NCI-H345 (cell line): ENCODE measurements at regions not wholly inside any gene's neighbourhood (a gene's known extent, or its start where the extent isn't known, plus 50 kb on each side); places are given as distances from the start of the nearest gene placed in this dataset.
"Not testable (repeated sequence)": the region's sequence is repeated elsewhere in the genome, so short reads cannot be mapped to it uniquely, and the experiment has no call there.

Source experiments
- DNase-seq: peaks from one replicate; lab custom pipeline; 2025; lab: John Stamatoyannopoulos, UW

DNA sequence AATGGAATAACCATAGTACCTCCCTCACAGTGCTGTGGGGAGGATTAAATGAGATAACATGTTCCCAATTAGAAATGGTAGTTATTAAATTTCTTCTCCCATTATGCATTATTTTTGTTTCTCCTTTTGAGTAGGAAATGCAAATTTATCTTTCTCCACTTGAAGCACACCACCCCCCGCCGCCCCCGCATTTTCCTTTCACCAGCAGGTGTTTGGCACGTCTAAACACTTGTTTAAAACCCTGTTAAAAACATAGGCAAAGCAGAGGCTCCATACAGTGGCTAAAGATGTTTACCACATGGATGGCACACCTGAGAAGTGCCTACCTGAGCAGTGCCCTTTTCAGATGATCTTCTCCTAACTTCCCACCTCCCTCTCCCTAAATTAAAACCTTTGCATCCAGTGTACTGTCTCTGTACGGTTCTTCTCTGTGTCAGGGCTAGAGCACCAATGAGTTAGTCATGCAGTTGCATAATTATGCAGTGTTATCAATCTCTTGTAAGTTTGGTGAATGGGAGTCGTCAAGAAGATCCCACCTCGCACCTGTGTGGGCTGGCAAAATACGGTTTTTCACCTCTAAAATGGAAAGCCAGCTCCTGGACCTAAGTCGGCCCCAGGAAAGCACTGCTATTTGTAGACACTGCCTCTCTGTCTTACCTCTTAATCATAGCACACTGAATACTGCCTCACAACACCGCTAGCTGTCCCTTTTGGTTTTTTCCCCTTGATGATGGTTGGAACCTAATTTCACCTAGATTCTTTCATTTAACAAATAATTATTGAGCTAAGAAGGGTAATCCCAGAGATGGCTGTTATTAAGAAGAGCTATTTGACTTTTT is 122.0 kb downstream of the CT47B1 start:
- no peak for DNase-seq

DNA sequence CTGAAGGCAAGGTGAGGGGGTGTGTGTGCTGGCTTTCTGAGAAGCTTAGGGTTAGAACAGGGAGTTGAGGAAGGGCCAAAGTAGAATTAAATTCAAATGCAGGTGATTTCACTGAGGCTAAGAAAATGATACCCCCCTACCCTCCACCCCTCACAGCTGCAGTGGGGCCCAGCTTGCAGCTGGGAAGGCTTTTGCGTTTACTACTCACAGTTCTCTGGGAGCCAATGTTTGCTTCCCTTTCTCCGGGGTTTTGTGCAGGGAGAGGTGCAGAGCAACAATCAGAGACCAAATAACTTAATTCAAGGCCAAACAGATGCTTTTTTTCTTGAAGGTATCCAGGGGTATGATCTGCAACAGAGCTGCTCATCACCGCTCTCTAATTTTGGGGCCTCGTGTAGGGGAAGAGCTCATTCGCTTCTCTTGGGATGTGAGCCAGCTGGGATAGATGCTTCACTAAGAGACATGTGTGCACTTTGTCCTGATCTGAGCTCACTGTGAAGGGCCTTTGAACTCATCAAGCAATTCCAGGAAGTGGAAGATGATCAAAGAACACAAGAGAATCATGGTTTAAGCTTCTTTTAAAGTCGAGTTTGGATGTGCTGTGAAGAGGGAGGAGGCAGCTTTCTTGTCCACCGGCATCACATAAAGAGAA is 122.7 kb upstream of the C1GALT1C1 start:
- DNase-seq = no peak

DNA sequence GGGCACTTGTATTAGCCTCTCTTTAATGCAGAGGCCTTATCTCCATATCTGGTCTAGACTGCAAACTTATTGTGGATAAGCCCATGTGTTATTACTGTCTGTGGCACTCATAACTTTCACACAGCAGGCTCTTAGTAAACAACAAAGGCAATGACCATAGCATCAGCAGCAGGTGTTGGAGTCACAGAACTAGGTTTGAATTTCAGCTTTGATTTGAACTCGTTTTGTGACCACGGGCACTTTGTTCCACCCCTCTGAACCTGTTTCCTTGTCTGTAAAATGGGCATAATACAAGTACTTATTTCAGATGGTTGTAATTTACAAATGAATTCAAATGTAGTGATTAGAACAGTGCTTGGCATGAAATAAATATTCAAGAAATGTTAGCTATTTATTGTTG is 121.8 kb upstream of the C1GALT1C1 start:
- peak; percentile 26 for DNase-seq

- no peak for DNase-seq
These were observed 120.5 kb upstream of the C1GALT1C1 start for GRCh38 chrX:120750381-120750780.

- peak; percentile 80 for DNase-seq
These were observed 119.4 kb upstream of the C1GALT1C1 start for GRCh38 chrX:120749141-120749846.

GRCh38 chrX:120746153-120746552 is 116.3 kb upstream of the C1GALT1C1 start:
- no peak for DNase-seq

DNA sequence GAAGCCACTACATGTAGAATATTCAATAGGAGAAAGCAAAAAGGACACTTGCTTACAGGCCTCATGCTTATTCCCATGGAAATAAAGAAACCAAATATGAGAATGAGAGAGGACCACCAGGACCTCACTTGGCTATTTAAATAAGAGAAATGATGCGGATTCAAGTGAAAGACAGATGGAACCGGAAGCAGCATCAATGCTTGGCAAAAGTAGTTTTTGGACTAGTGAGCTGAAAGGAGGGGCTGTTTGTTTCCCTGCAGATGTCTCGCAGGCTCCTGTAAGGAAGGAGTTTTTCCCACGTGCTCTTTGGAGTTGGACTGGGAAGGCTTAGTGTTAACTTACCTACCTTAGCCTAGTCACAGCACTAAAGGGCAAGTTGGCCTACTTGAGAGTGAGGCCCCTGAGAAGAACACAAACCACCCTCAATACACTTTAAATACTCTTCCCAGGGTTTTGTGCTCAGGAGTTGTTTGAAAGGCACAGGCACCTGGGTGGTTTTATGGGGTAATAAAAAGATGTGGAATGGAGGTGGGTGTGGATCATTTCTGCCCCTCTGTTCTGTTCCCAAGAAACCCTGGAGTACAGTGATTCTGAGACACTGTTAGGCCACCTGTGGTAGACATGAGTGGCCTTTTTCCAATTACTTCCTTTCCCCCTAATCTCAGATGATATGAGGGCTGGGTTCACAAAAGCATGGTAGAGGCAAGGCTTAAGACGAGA is 113.3 kb upstream of the C1GALT1C1 start:
- no peak for DNase-seq

GRCh38 chrX:120741452-120741851 is 111.6 kb upstream of the C1GALT1C1 start:
- no peak for DNase-seq

GRCh38 chrX:120740072-120740471 is 110.2 kb upstream of the C1GALT1C1 start:
- no peak for DNase-seq

GRCh38 chrX:120739300-120739699 is 109.4 kb upstream of the C1GALT1C1 start:
- DNase-seq = no peak

- no peak for DNase-seq
These were observed 107.1 kb upstream of the C1GALT1C1 start for GRCh38 chrX:120736989-120737388.

DNA sequence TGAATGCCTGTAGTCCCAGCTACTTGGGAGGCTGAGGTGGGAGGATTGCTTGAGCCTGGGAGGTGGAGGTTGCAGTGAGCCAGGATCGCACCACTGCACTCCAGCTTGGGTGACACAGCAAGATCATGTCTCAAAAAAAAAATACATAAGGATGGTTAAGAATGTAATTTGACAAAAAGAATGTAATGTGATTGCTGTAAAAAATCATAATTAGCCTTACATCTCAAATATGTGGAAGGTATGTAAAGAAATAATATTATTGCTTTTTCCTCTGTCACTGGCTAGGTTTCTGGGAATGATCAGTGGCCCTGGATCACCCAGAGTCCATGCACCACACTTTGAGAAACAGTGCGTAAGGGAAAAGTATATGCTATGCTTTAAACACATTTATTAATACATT is 106.1 kb upstream of the C1GALT1C1 start:
- no peak for DNase-seq

GRCh38 chrX:120732879-120733278 is 103.0 kb upstream of the C1GALT1C1 start:
- no peak for DNase-seq

GRCh38 chrX:120732461-120732860 is 102.6 kb upstream of the C1GALT1C1 start:
- no peak for DNase-seq

GRCh38 chrX:120731386-120731785 is 101.5 kb upstream of the C1GALT1C1 start:
- DNase-seq = no peak

- DNase-seq = not testable (repeated sequence)
These were observed 99.8 kb upstream of the C1GALT1C1 start for GRCh38 chrX:120729506-120730255.

- DNase-seq = no peak
These were observed 98.1 kb upstream of the C1GALT1C1 start for GRCh38 chrX:120727911-120728310.

DNA sequence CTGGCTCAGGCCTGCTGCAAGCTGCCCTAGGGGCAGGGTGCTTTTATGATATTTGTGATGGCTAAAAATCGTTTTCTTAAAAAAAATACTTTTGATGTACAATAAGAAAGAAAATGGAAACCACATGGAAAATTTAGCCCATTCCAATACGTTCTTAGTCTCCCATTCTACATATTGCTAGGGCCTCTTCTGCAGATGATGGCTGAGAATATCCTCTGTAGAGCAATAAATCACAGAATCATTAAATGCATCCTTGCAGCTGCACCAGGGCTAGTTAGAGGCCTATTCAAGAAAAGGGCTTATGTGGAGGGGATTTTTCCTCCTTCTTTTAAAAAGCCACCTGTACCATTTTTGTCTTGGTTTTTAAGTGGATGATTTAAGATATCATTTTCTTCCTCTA is 97.6 kb upstream of the C1GALT1C1 start:
- no peak for DNase-seq

- no peak for DNase-seq
These were observed 96.4 kb upstream of the C1GALT1C1 start for GRCh38 chrX:120726294-120726693.

GRCh38 chrX:120725874-120726273 is 96.0 kb upstream of the C1GALT1C1 start:
- no peak for DNase-seq

- no peak for DNase-seq
These were observed 89.8 kb upstream of the C1GALT1C1 start for GRCh38 chrX:120719622-120720021.
